SK-N-SH (cell line): ENCODE measurements at regions not wholly inside any gene's neighbourhood (a gene's known extent, or its start where the extent isn't known, plus 50 kb on each side); places are given as distances from the start of the nearest gene placed in this dataset.
"Not testable (repeated sequence)": the region's sequence is repeated elsewhere in the genome, so short reads cannot be mapped to it uniquely, and the experiment has no call there.

Source experiments
- CTCF ChIA-PET: fragments of 300-600, 350-600 bp; formaldehyde crosslinking; extraction: SDS; loops from one replicate; lab custom pipeline; 2021; lab: Yijun Ruan, JAX
- POLR2A ChIA-PET: fragments of 350-600 bp; sonication (Branson Sonifier 250); formaldehyde crosslinking; extraction: SDS; loops from one replicate; lab custom pipeline; 2020; ENCODE audit warnings: antibody characterized with exemption, inconsistent platforms; lab: Yijun Ruan, JAX
- DNase-seq: peaks from one replicate; pipeline ENCODE4 v3.0.0; 2012
- H2AFZ ChIP-seq: fragments of 200-600 bp; sonication (generic); 2 replicates; pipeline ENCODE4 v1.8.1; 2016; ENCODE audit warnings: antibody characterized with exemption, mild to moderate bottlenecking, low read depth
- H3F3A ChIP-seq: fragments of 200-600 bp; sonication (generic); replicated peaks from 2 replicates; pipeline ENCODE3; 2016; ENCODE audit warnings: antibody characterized with exemption, mild to moderate bottlenecking; ENCODE audit not compliant: insufficient read depth
- H3K27ac ChIP-seq, 2 experiments: fragments of 200-500 bp in 1 of 2; fragments of 200-600 bp in 1 of 2; sonication (Bioruptor generic) in 1 of 2; sonication (generic), shearing (Covaris generic) in 1 of 2; 2 replicates each; pipeline versions ENCODE4 v1.5.1 to v1.6.1; 2014 to 2016; ENCODE audit warnings: low read depth in 2 of 2, inconsistent platforms in 1 of 2, low read length in 1 of 2, mild to moderate bottlenecking in 1 of 2, mixed read lengths in 1 of 2
- H3K27me3 ChIP-seq: fragments of 200-600 bp; sonication (generic), shearing (Covaris generic); 2 replicates; pipeline ENCODE4 v1.6.1; 2016; ENCODE audit warnings: mixed run types; ENCODE audit not compliant: insufficient read depth
- H3K36me3 ChIP-seq, 2 experiments: fragments of 200-500 bp in 1 of 2; fragments of 200-600 bp in 1 of 2; sonication (Bioruptor generic) in 1 of 2; sonication (generic) in 1 of 2; replicated peaks in 1 of 2; 2 replicates each; pipeline versions ENCODE3 to v1.5.1; 2014 to 2016; ENCODE audit warnings: low read length in 1 of 2, mild to moderate bottlenecking in 1 of 2; ENCODE audit not compliant: insufficient read depth in 2 of 2, control insufficient read depth in 1 of 2
- H3K4me1 ChIP-seq, 2 experiments: fragments of 200-500 bp in 1 of 2; fragments of 200-600 bp in 1 of 2; sonication (Bioruptor generic) in 1 of 2; sonication (generic), shearing (Covaris generic) in 1 of 2; 2 replicates each; pipeline versions ENCODE4 v1.5.1 to v1.6.1; 2014 to 2016; ENCODE audit warnings: low read depth in 1 of 2, low read length in 1 of 2, mixed run types in 1 of 2; ENCODE audit not compliant: insufficient read depth in 2 of 2, control insufficient read depth in 1 of 2
- H3K4me2 ChIP-seq: fragments of 200-600 bp; sonication (generic), shearing (Covaris generic); 2 replicates; pipeline ENCODE4 v1.6.1; 2017; ENCODE audit warnings: mixed run types
- H3K4me3 ChIP-seq, 2 experiments: fragments of 200-500 bp in 1 of 2; fragments of 200-600 bp in 1 of 2; sonication (Bioruptor generic) in 1 of 2; sonication (generic), shearing (Covaris generic) in 1 of 2; 2 replicates each; pipeline versions ENCODE4 v1.5.1 to v1.8.1; 2014 to 2016; ENCODE audit warnings: low read depth in 2 of 2, inconsistent platforms in 1 of 2, low read length in 1 of 2, mild to moderate bottlenecking in 1 of 2, mixed read lengths in 1 of 2, moderate library complexity in 1 of 2
- H3K79me2 ChIP-seq: fragments of 200-600 bp; sonication (generic); 2 replicates; pipeline ENCODE4 v1.8.1; 2017; ENCODE audit warnings: mild to moderate bottlenecking; ENCODE audit not compliant: insufficient read depth
- H3K9ac ChIP-seq: fragments of 200-600 bp; sonication (generic); 2 replicates; pipeline ENCODE4 v1.6.1; 2017; ENCODE audit warnings: mixed run types
- H3K9me2 ChIP-seq: fragments of 200-600 bp; sonication (generic); 2 replicates; pipeline ENCODE4 v1.6.1; 2017; ENCODE audit warnings: mixed run types
- H3K9me3 ChIP-seq: fragments of 200-600 bp; sonication (generic); 2 replicates; pipeline ENCODE4 v1.6.1; 2017; ENCODE audit warnings: mixed run types, mild to moderate bottlenecking, moderate library complexity
- H4K20me1 ChIP-seq: fragments of 200-600 bp; sonication (generic); 2 replicates; pipeline ENCODE4 v1.6.1; 2017; ENCODE audit warnings: mild to moderate bottlenecking, mixed run types; ENCODE audit not compliant: insufficient read depth
- CTCF ChIP-seq: fragments of 200-600 bp; sonication (generic); IDR thresholded peaks from 2 replicates; pipeline ENCODE4 v1.6.1; 2017; ENCODE audit warnings: antibody characterized with exemption, mild to moderate bottlenecking, moderate library complexity
- EZH2phosphoT487 ChIP-seq: fragments of 200-600 bp; sonication (generic); IDR thresholded peaks from 2 replicates; pipeline ENCODE4 v1.6.1; 2017; ENCODE audit warnings: low read depth, mixed run types, mild to moderate bottlenecking, antibody characterized with exemption, moderate library complexity, borderline replicate concordance
- JUND ChIP-seq: IDR thresholded peaks from 2 replicates; pipeline ENCODE4 v1.4.0; 2012
- NFIC ChIP-seq: IDR thresholded peaks from 2 replicates; pipeline ENCODE4 v1.4.0; 2012; ENCODE audit warnings: borderline replicate concordance
- POLR2AphosphoS5 ChIP-seq: IDR thresholded peaks from 2 replicates; pipeline ENCODE4 v1.6.1; 2012; ENCODE audit warnings: low read depth, low read length
- RAD21 ChIP-seq: IDR thresholded peaks from 2 replicates; pipeline ENCODE4 v1.6.1; 2012; ENCODE audit warnings: mild to moderate bottlenecking, low read length
- RXRA ChIP-seq: IDR thresholded peaks from 2 replicates; pipeline ENCODE4 v1.4.0; 2012; ENCODE audit warnings: low read depth, mild to moderate bottlenecking, borderline replicate concordance
- SMC3 ChIP-seq: IDR thresholded peaks from 2 replicates; pipeline ENCODE4 v1.6.1; 2012; ENCODE audit warnings: low read depth, low read length, improper control_type of control experiment
- TCF12 ChIP-seq: IDR thresholded peaks from 2 replicates; pipeline ENCODE4 v1.4.0; 2012
- TEAD4 ChIP-seq: IDR thresholded peaks from 2 replicates; pipeline ENCODE4 v1.4.0; 2012; ENCODE audit warnings: mild to moderate bottlenecking, borderline replicate concordance; ENCODE audit not compliant: insufficient read depth
- WGBS: methylation state at CpG from one replicate; pipeline ENCODE4 v1.1.6; 2017; ENCODE audit warnings: low lambda C conversion rate; 5-methylcytosine and 5-hydroxymethylcytosine counted together
- TF ChIP-seq, protein P1 (sequence below): IDR thresholded peaks from 2 replicates; pipeline ENCODE4 v1.4.0; 2012; ENCODE audit warnings: low read depth
- TF ChIP-seq, protein P2 (sequence below): IDR thresholded peaks from 2 replicates; pipeline ENCODE4 v1.4.0; 2012; ENCODE audit warnings: low read depth, borderline replicate concordance

DNA sequence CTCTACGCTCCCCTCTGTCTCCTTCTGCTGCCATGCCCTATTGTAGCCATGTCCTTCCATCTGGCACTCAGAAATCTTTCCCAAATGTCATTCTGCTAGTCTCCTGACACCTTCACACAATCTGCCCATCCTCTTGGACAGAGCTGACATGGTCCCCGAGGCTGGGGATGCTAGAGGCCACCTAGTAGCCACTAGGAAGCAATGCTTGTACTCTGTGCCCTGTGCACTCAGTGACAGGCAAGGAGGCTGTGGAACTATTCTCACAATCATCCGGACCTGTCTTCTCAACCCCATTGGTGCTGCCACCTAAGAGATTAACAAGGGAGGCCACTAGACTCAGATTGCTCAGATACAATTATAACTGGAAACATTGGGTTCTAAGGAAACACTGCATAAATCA is 112.6 kb upstream of the TMEM164 start (continued):
- TF ChIP-seq JUND (no peak), TCF12 (no peak), POLR2AphosphoS5 (no peak), RAD21 (no peak), CTCF (no peak), NFIC (no peak)
- TF ChIP-seq, protein P1, sequence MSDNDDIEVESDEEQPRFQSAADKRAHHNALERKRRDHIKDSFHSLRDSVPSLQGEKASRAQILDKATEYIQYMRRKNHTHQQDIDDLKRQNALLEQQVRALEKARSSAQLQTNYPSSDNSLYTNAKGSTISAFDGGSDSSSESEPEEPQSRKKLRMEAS, result no peak
- TF ChIP-seq, protein P2, sequence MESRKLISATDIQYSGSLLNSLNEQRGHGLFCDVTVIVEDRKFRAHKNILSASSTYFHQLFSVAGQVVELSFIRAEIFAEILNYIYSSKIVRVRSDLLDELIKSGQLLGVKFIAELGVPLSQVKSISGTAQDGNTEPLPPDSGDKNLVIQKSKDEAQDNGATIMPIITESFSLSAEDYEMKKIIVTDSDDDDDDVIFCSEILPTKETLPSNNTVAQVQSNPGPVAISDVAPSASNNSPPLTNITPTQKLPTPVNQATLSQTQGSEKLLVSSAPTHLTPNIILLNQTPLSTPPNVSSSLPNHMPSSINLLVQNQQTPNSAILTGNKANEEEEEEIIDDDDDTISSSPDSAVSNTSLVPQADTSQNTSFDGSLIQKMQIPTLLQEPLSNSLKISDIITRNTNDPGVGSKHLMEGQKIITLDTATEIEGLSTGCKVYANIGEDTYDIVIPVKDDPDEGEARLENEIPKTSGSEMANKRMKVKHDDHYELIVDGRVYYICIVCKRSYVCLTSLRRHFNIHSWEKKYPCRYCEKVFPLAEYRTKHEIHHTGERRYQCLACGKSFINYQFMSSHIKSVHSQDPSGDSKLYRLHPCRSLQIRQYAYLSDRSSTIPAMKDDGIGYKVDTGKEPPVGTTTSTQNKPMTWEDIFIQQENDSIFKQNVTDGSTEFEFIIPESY, result no peak
- TF ChIP-seq, all 33 proteins: peak for 0

GRCh38 chrX:109890910-109891502 is 111.9 kb upstream of the TMEM164 start:
- ChIA-PET POLR2A (no interaction called here), CTCF (interaction anchor here (0.6 to 3.0 kb wide), 58 partner anchors 9 to 842 kb away, joined by 3 to 24 read pairs (median 4); partner anchors contain the start of genes GUCY2F and TMEM164)
- no peaks in the 10 kb centered on the region for H4K20me1 ChIP-seq
- TF ChIP-seq RAD21, result peak; percentile 59
- TF ChIP-seq RXRA, result no peak
- TF ChIP-seq SMC3, result peak; percentile 44
- peak; percentile 90 for TF ChIP-seq CTCF
- TF ChIP-seq EZH2phosphoT487, result no peak
- no peak for TF ChIP-seq TEAD4
- no peaks in the 10 kb centered on the region for H3K27me3 ChIP-seq
- peak; percentile 65 for DNase-seq
- H3K79me2 ChIP-seq, result no peaks in the 10 kb centered on the region
- H3F3A ChIP-seq, result no peaks in the 10 kb centered on the region
- H3K36me3 ChIP-seq, result no peaks in the 10 kb centered on the region
- H3K4me3 ChIP-seq, result peak overlapping the region in 1 of 2 experiments; percentile 30; a peak in 1 of 4 replicates
- no peaks in the 10 kb centered on the region for H3K9me2 ChIP-seq
- H3K4me2 ChIP-seq, result no peak overlapping the region
- no peak overlapping the region for H3K9ac ChIP-seq
- 12% methylated on average over 7 of the region's 7 CpGs for WGBS
- no peak overlapping the region for H3K27ac ChIP-seq
- no peaks in the 10 kb centered on the region for H3K9me3 ChIP-seq
- no peak overlapping the region; the same call in 1 of the 2 replicates for H2AFZ ChIP-seq
- H3K4me1 ChIP-seq, result no peaks in the 10 kb centered on the region; a peak in 1 of 4 replicates

- CTCF ChIA-PET, H3K4me1 ChIP-seq, H3K4me3 ChIP-seq, POLR2A ChIA-PET, H3K9me3 ChIP-seq, H3K27me3 ChIP-seq, H3K79me2 ChIP-seq, H3K36me3 ChIP-seq, H3K9me2 ChIP-seq, H4K20me1 ChIP-seq, H2AFZ ChIP-seq, H3K4me2 ChIP-seq, DNase-seq, H3F3A ChIP-seq, H3K9ac ChIP-seq, H3K27ac ChIP-seq: not testable (repeated sequence)
- whole genome bisulfite sequencing, result 44% methylated on average over 1 of the region's 1 CpG
Observed at GRCh38 chrX:109896024-109896423, 106.9 kb upstream of the TMEM164 start.
